A549 (cell line): ENCODE measurements at regions not wholly inside any gene's neighbourhood (a gene's known extent, or its start where the extent isn't known, plus 50 kb on each side); places are given as distances from the start of the nearest gene placed in this dataset.

Source experiments
- ATAC-seq, 2 experiments: fragments of 200-7000 bp in 1 of 2; fragments of >200 bp in 1 of 2; cut with Nextera tagmentation in 1 of 2; cut with Tn5 transposase in 1 of 2; 3 replicates each; pipeline versions ENCODE4 v1.8.0 to v1.9.1; 2018 to 2020; ENCODE audit warnings: mild to moderate bottlenecking in 1 of 2, moderate library complexity in 1 of 2
- CTCF ChIA-PET: fragments of 300-600 bp; sonication (Branson Sonifier 250); formaldehyde crosslinking; extraction: SDS; loops from one replicate; lab custom pipeline; 2021; ENCODE audit warnings: antibody characterized with exemption, inconsistent platforms; lab: Yijun Ruan, JAX
- POLR2A ChIA-PET: fragments of 350-600 bp; formaldehyde crosslinking; extraction: SDS; loops from one replicate; lab custom pipeline; 2021; ENCODE audit warnings: antibody characterized with exemption, inconsistent platforms; lab: Yijun Ruan, JAX
- DNase-seq, 2 experiments: peaks; one replicate each; pipeline versions ENCODE4 v3.0.0 to v3.0.0-alpha.2; 2011 to 2016; ENCODE audit warnings: low read depth in 1 of 2, low spot score in 1 of 2
- FAIRE-seq: peaks from 2 replicates; lab custom pipeline; 2011; peaks lifted over from hg19 to GRCh38; lab: Jason Lieb, UNC
- H3K27ac ChIP-seq, 2 experiments: fragments of >200 bp; sonication (Bioruptor Twin); formaldehyde crosslinking; 3 replicates each; pipeline ENCODE4 v1.5.1; 2016 to 2017
- H3K4me1 ChIP-seq: fragments of >200 bp; sonication (Bioruptor Twin); formaldehyde crosslinking; 3 replicates; pipeline ENCODE4 v1.6.1; 2016
- H3K4me2 ChIP-seq: fragments of >200 bp; sonication (Bioruptor Twin); formaldehyde crosslinking; 3 replicates; pipeline ENCODE4 v1.6.1; 2016
- H3K4me3 ChIP-seq: fragments of >200 bp; sonication (Bioruptor Twin); formaldehyde crosslinking; 3 replicates; pipeline ENCODE4 v1.5.1; 2016
- H3K9me3 ChIP-seq: fragments of >200 bp; sonication (Bioruptor Twin); formaldehyde crosslinking; 3 replicates; pipeline ENCODE4 v1.6.1; 2016
- BHLHE40 ChIP-seq: IDR thresholded peaks from 2 replicates; pipeline ENCODE4 v1.6.1; 2012; ENCODE audit warnings: low read depth, low read length, inconsistent platforms
- CBX2 ChIP-seq: fragments of 200-600 bp; sonication (generic); IDR thresholded peaks from 2 replicates; pipeline ENCODE4 v1.6.1; 2016; ENCODE audit warnings: low read depth, mild to moderate bottlenecking, borderline replicate concordance
- E2F6 ChIP-seq: IDR thresholded peaks from 2 replicates; pipeline ENCODE4 v1.6.1; 2012; ENCODE audit warnings: low read depth, borderline replicate concordance
- EHMT2 ChIP-seq: fragments of 200-600 bp; sonication (generic); IDR thresholded peaks from 2 replicates; pipeline ENCODE4 v1.6.1; 2016; ENCODE audit warnings: antibody characterized with exemption, low read depth, mild to moderate bottlenecking, moderate library complexity
- ELK1 ChIP-seq: fragments of 150-350 bp; IDR thresholded peaks from 2 replicates; pipeline ENCODE4 v1.6.1; 2014; ENCODE audit warnings: low read depth, mild to moderate bottlenecking, low read length
- FOSB ChIP-seq: fragments of 250-450 bp; sonication (Bioruptor Pico); IDR thresholded peaks from 2 replicates; pipeline ENCODE4 v1.5.0; 2020; ENCODE audit warnings: mild to moderate bottlenecking, moderate library complexity
- HDAC2 ChIP-seq: fragments of 200-600 bp; sonication (generic); IDR thresholded peaks from 2 replicates; pipeline ENCODE4 v1.6.1; 2016
- HOXA7 ChIP-seq: fragments of 250-450 bp; sonication (Bioruptor Pico); IDR thresholded peaks from 2 replicates; pipeline ENCODE4 v1.5.0; 2020; ENCODE audit warnings: mild to moderate bottlenecking, moderate library complexity
- JUNB ChIP-seq: fragments of >200 bp; sonication (Bioruptor Twin); formaldehyde crosslinking; IDR thresholded peaks from 2 replicates; pipeline ENCODE4 v1.6.1; 2016
- MYC ChIP-seq: IDR thresholded peaks from 2 replicates; pipeline ENCODE4 v1.6.1; 2012; ENCODE audit warnings: mild to moderate bottlenecking, inconsistent platforms, low read length, improper control_type of control experiment, borderline replicate concordance
- POLR2A ChIP-seq: IDR thresholded peaks from 2 replicates; pipeline ENCODE4 v1.6.1; 2012; ENCODE audit warnings: mild to moderate bottlenecking, low read length
- POLR2AphosphoS2 ChIP-seq: conservative IDR thresholded peaks from 2 replicates; pipeline ENCODE4 v1.6.1; 2012; ENCODE audit warnings: low read length, improper control_type of control experiment, inconsistent platforms
- RARB ChIP-seq: fragments of 250-450 bp; sonication (Bioruptor Pico); IDR thresholded peaks from 2 replicates; pipeline ENCODE4 v1.8.0; 2021; ENCODE audit warnings: mild to moderate bottlenecking, moderate library complexity
- RCOR1 ChIP-seq: fragments of 150-350 bp; IDR thresholded peaks from 2 replicates; pipeline ENCODE4 v1.6.1; 2014; ENCODE audit warnings: antibody characterized with exemption, low read length, low read depth
- TP53 ChIP-seq: fragments of 250-450 bp; sonication (Bioruptor Pico); IDR thresholded peaks from 2 replicates; pipeline ENCODE4 v1.5.0; 2021; ENCODE audit warnings: mild to moderate bottlenecking, moderate library complexity
- USF2 ChIP-seq: fragments of 450-650 bp; IDR thresholded peaks from 2 replicates; pipeline ENCODE4 v1.6.1; 2014; ENCODE audit warnings: antibody characterized with exemption
- ZFP36 ChIP-seq: fragments of 450-650 bp; IDR thresholded peaks from 2 replicates; pipeline ENCODE4 v1.6.1; 2014; ENCODE audit warnings: borderline replicate concordance; ENCODE audit not compliant: partially characterized antibody
- WGBS: methylation state at CpG from one replicate; pipeline ENCODE4 v1.1.6; 2017; ENCODE audit errors: missing lambda C conversion rate; 5-methylcytosine and 5-hydroxymethylcytosine counted together
- TF ChIP-seq, protein P1 (sequence below): fragments of 200-600 bp; sonication (generic); IDR thresholded peaks from 2 replicates; pipeline ENCODE4 v1.6.1; 2016; ENCODE audit warnings: antibody characterized with exemption, mild to moderate bottlenecking, moderate library complexity

- TF ChIP-seq E2F6 (no peak), POLR2AphosphoS2 (no peak), TP53 (CRISPR knock-in tag) (no peak), RARB (no peak), MYC (no peak)
Measured at GRCh38 chr12:114245555-114245954, 160.4 kb downstream of the TBX5 start (continued).

DNA sequence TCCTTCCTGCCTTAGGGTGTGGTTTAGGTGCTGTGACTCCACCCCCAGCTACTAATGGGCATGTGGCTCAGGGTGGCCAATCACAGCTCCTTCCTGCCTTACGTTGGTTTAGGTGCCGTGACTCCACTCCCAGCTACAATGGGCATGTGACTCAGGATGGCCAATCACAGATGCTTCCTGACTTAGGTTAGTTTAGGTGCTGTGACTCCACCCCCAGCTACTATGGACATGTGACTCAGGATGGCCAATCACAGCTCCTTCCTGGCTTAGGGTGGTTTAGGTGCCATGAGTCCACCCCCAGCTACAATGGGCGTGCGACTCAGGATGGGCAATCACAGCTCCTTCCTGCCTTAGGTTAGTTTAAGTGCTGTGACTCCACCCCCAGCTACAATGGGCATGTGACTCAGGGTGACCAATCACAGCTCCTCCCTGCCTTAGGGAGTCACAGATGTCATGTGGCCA lies 163.9 kb downstream of the TBX5 start:
- POLR2A ChIA-PET, result no interaction called here

DNA sequence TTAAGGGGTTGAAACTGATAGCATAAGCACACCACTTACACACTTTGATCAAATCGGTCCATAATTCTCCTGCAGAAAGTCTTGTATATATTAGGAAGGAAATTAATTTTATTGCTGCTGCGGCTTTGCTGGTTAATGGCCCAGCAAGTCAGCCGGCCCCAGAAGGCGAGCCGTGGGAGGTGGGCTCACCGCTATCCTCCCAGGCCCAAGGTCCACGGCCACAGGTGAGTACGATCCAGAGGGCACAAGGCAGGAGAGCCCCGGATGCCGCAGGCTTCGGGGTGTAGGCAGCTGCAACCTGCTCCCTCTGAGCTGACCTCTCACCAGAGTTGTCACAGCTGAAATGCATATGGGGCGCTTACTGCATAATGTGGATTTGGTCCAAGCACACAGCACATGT lies 165.7 kb downstream of the TBX5 start:
- Histone ChIP-seq H3K27ac (no peak overlapping the region), H3K9me3 (0 out of 3 replicates have a peak, but pooled peaks cover 9% of the 10 kb centered on the region), H3K4me1 (no peaks in the 10 kb centered on the region), H3K4me3 (no peak overlapping the region), H3K4me2 (no peak overlapping the region)
- WGBS, result 67% methylated on average over 6 of the region's 12 CpGs
- ChIA-PET POLR2A (no interaction called here), CTCF (no interaction called here)
- TF ChIP-seq JUNB (no peak), USF2 (no peak), E2F6 (no peak), EHMT2 (no peak), BHLHE40 (no peak), HOXA7 (CRISPR knock-in tag) (no peak), HDAC2 (no peak), ZFP36 (no peak), RCOR1 (no peak), POLR2A (no peak), FOSB (CRISPR knock-in tag) (no peak), ELK1 (no peak)
- TF ChIP-seq, protein P1, sequence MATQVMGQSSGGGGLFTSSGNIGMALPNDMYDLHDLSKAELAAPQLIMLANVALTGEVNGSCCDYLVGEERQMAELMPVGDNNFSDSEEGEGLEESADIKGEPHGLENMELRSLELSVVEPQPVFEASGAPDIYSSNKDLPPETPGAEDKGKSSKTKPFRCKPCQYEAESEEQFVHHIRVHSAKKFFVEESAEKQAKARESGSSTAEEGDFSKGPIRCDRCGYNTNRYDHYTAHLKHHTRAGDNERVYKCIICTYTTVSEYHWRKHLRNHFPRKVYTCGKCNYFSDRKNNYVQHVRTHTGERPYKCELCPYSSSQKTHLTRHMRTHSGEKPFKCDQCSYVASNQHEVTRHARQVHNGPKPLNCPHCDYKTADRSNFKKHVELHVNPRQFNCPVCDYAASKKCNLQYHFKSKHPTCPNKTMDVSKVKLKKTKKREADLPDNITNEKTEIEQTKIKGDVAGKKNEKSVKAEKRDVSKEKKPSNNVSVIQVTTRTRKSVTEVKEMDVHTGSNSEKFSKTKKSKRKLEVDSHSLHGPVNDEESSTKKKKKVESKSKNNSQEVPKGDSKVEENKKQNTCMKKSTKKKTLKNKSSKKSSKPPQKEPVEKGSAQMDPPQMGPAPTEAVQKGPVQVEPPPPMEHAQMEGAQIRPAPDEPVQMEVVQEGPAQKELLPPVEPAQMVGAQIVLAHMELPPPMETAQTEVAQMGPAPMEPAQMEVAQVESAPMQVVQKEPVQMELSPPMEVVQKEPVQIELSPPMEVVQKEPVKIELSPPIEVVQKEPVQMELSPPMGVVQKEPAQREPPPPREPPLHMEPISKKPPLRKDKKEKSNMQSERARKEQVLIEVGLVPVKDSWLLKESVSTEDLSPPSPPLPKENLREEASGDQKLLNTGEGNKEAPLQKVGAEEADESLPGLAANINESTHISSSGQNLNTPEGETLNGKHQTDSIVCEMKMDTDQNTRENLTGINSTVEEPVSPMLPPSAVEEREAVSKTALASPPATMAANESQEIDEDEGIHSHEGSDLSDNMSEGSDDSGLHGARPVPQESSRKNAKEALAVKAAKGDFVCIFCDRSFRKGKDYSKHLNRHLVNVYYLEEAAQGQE, result no peak
- no peak for ATAC-seq
- FAIRE-seq, result no peak
- no peak for DNase-seq

More for the DNA sequence above, 163.9 kb downstream of the TBX5 start:
- TF ChIP-seq CBX2 (no peak), USF2 (peak; percentile 89)
- no peak for FAIRE-seq
- Histone ChIP-seq H3K4me2 (no peak overlapping the region), H3K9me3 (0 out of 3 replicates have a peak, but pooled peaks cover 9% of the 10 kb centered on the region), H3K4me1 (no peaks in the 10 kb centered on the region), H3K27ac (no peak overlapping the region), H3K4me3 (no peak overlapping the region)
- 0% methylated on average over 4 of the region's 4 CpGs for WGBS
- peak in 1 of 2 experiments; percentile 79; a peak in 3 of 6 replicates for ATAC-seq
- CTCF ChIA-PET, result no interaction called here
- peak in 1 of 2 experiments; percentile 85 for DNase-seq
